HG03108 (cell line): ENCODE measurements at regions not wholly inside any gene's neighbourhood (a gene's known extent, or its start where the extent isn't known, plus 50 kb on each side); places are given as distances from the start of the nearest gene placed in this dataset.

ENCODE experiments used
- ATAC-seq: cut with Tn5 transposase; IDR thresholded peaks from one replicate; pipeline ENCODE4 v1.9.1; 2021; ENCODE audit warnings: moderate library complexity; ENCODE audit not compliant: unreplicated experiment

- ATAC-seq = no peak
Observed at GRCh38 chr2:16283071-16283850, 342.9 kb downstream of the MYCN start.

GRCh38 chr2:16282511-16282910, 342.2 kb downstream of the MYCN start:
- ATAC-seq = no peak

GRCh38 chr2:16281451-16282335, 341.3 kb downstream of the MYCN start:
- no peak for ATAC-seq

- ATAC-seq = no peak
Observed at GRCh38 chr2:16280081-16280480, 339.7 kb downstream of the MYCN start.

- no peak for ATAC-seq
Observed at GRCh38 chr2:16279641-16280040, 339.3 kb downstream of the MYCN start.

- no peak for ATAC-seq
Observed at GRCh38 chr2:16279201-16279570, 338.8 kb downstream of the MYCN start.

GRCh38 chr2:16278421-16279200, 338.3 kb downstream of the MYCN start:
- no peak for ATAC-seq

- ATAC-seq = no peak
Observed at GRCh38 chr2:16277117-16277516, 336.8 kb downstream of the MYCN start.

- ATAC-seq = no peak
Observed at GRCh38 chr2:16275661-16276060, 335.3 kb downstream of the MYCN start.

GRCh38 chr2:16275131-16275530, 334.8 kb downstream of the MYCN start:
- ATAC-seq = no peak

GRCh38 chr2:16273111-16273510, 332.8 kb downstream of the MYCN start:
- ATAC-seq = no peak

- ATAC-seq = no peak
Observed at GRCh38 chr2:16272038-16272788, 331.9 kb downstream of the MYCN start.

GRCh38 chr2:16271231-16271896, 331.0 kb downstream of the MYCN start:
- ATAC-seq = no peak

GRCh38 chr2:16270441-16270840, 330.1 kb downstream of the MYCN start:
- no peak for ATAC-seq

GRCh38 chr2:16268301-16269000, 328.1 kb downstream of the MYCN start:
- no peak for ATAC-seq

GRCh38 chr2:16266571-16266970, 326.2 kb downstream of the MYCN start:
- ATAC-seq = no peak

GRCh38 chr2:16264931-16265540, 324.7 kb downstream of the MYCN start:
- ATAC-seq = no peak

GRCh38 chr2:16264491-16264890, 324.1 kb downstream of the MYCN start:
- ATAC-seq = no peak

GRCh38 chr2:16263241-16263890, 323.0 kb downstream of the MYCN start:
- no peak for ATAC-seq
